GM12873 (cell line): ENCODE measurements at regions not wholly inside any gene's neighbourhood (a gene's known extent, or its start where the extent isn't known, plus 50 kb on each side); places are given as distances from the start of the nearest gene placed in this dataset.

Experiments
- TF ChIP-seq, protein P1 (sequence below): IDR thresholded peaks from 2 replicates; pipeline ENCODE4 v1.5.1; 2012; ENCODE audit warnings: low read depth, mild to moderate bottlenecking, moderate library complexity, low read length, control low read depth; ENCODE audit not compliant: insufficient read depth; ENCODE audit errors: missing control alignments

- TF ChIP-seq, protein P1, sequence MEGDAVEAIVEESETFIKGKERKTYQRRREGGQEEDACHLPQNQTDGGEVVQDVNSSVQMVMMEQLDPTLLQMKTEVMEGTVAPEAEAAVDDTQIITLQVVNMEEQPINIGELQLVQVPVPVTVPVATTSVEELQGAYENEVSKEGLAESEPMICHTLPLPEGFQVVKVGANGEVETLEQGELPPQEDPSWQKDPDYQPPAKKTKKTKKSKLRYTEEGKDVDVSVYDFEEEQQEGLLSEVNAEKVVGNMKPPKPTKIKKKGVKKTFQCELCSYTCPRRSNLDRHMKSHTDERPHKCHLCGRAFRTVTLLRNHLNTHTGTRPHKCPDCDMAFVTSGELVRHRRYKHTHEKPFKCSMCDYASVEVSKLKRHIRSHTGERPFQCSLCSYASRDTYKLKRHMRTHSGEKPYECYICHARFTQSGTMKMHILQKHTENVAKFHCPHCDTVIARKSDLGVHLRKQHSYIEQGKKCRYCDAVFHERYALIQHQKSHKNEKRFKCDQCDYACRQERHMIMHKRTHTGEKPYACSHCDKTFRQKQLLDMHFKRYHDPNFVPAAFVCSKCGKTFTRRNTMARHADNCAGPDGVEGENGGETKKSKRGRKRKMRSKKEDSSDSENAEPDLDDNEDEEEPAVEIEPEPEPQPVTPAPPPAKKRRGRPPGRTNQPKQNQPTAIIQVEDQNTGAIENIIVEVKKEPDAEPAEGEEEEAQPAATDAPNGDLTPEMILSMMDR = no peak
Measured at GRCh38 chr1:95903060-95903459, 669.0 kb downstream of the RWDD3 start.

- TF ChIP-seq, protein P1 = no peak
Measured at GRCh38 chr1:95905818-95906395, 671.9 kb downstream of the RWDD3 start.

DNA sequence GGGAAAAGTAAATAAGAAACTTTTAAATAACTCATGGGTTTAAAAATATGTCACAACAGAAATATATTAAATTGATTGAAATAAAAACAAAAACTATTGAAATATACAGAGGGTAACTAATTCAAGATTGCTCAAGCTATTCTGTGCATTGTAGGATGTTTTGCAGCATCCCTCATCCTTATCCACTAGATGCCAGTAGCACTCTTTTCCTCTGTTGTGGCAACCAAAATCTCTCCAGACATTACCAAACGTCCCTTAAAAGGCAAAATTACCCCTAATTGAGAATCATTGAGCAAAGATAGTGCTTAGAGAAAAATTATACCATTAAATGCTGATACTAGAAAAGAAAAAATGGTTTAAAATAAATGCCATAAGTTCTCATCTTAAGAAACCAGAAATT, 682.6 kb downstream of the RWDD3 start:
- TF ChIP-seq, protein P1 = no peak

DNA sequence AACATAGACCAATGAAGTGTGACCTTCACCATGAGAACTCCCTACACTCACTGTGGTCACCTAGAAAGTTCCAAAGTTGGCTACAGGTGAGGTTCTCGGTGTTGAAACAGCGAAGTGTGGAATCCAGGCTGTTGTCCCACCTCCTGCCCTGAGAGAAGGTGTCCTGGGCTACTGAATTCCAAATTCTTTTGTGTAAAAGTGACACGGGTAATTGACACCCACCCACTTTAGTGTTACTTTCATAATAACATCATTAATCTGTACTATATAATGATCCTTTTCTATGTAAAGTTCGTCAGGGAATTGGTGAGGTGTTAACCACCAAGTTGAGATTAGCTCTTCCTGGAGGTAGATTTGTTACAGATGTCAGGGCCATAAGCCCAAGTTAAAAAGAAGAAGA, 690.7 kb downstream of the RWDD3 start:
- TF ChIP-seq, protein P1 = no peak

- TF ChIP-seq, protein P1 = no peak
Measured at GRCh38 chr1:95926331-95926730, 692.3 kb downstream of the RWDD3 start.

GRCh38 chr1:95927061-95927460, 693.1 kb downstream of the RWDD3 start:
- TF ChIP-seq, protein P1 = no peak

DNA sequence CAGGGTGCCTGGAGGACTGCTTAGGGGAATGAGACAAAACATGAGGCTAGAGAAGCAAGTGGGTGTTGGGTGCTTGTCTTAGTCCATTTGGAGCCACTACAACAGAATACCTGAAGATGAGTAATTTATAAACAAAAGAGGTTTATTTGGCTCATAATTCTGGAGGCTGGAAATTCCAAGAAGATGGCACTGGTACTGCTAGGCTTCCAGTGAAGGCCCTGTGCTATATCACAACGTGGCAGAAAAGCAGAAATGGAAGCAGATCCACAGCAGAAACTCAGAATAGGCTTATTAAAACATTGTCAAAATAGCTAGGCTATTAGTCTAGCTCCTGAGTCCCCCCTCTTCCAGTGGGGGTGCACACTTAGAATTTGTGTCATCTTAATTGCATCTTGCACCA, 701.7 kb downstream of the RWDD3 start:
- TF ChIP-seq, protein P1 = no peak
